Activated CD8-positive, alpha-beta T cell treated with anti-CD3 and anti-CD28 coated beads for 36 hours (primary cell): ENCODE measurements at regions not wholly inside any gene's neighbourhood (a gene's known extent, or its start where the extent isn't known, plus 50 kb on each side); places are given as distances from the start of the nearest gene placed in this dataset.
A peak's percentile ranks its signal among the peaks of the same experiment; 100 is the strongest.

Source experiments
- ATAC-seq: fragments of 200-7000 bp; cut with Tn5 transposase; one replicate; pipeline ENCODE4 v1.10.0; 2021; ENCODE audit warnings: mild to moderate bottlenecking, moderate library complexity
- CTCF ChIA-PET: fragments of 350-600 bp; sonication (Branson Sonifier 250); formaldehyde crosslinking; loops from one replicate; lab custom pipeline; 2021; ENCODE audit warnings: antibody characterized with exemption; lab: Charles Lee
- POLR2A ChIA-PET: fragments of 350-600 bp; sonication (Branson Sonifier 250); formaldehyde crosslinking; loops from one replicate; lab custom pipeline; 2021; ENCODE audit warnings: antibody characterized with exemption; lab: Charles Lee
- DNase-seq: peaks from one replicate; pipeline ENCODE4 v3.0.0-alpha.2; 2020
- H3K27ac Mint-ChIP-seq: one replicate; pipeline ENCODE4 v1.8.0; 2021; ENCODE audit warnings: mild to moderate bottlenecking, mixed read lengths
- H3K27me3 Mint-ChIP-seq: one replicate; pipeline ENCODE4 v1.8.0; 2021; ENCODE audit warnings: mixed read lengths
- H3K36me3 Mint-ChIP-seq: one replicate; pipeline ENCODE4 v1.8.0; 2021; ENCODE audit warnings: low read depth, mixed read lengths
- H3K4me1 Mint-ChIP-seq: one replicate; pipeline ENCODE4 v1.8.0; 2021; ENCODE audit warnings: low read depth, mixed read lengths
- H3K4me3 Mint-ChIP-seq: one replicate; pipeline ENCODE4 v1.8.0; 2021; ENCODE audit warnings: mild to moderate bottlenecking, moderate library complexity, mixed read lengths
- H3K9me3 Mint-ChIP-seq: one replicate; pipeline ENCODE4 v1.8.0; 2021; ENCODE audit warnings: mixed read lengths
- intact Hi-C: fragments of 100-400 bp; cut with micrococcal nuclease; formaldehyde crosslinking; loops from one replicate; pipeline ENCODE4 v1.10.0; 2022
- TF ChIP-seq, protein P1 (sequence below): fragments of 200-600 bp; IDR thresholded peaks from one replicate; pipeline ENCODE4 v1.8.0; 2022; ENCODE audit warnings: antibody characterized with exemption, mild to moderate bottlenecking

DNA sequence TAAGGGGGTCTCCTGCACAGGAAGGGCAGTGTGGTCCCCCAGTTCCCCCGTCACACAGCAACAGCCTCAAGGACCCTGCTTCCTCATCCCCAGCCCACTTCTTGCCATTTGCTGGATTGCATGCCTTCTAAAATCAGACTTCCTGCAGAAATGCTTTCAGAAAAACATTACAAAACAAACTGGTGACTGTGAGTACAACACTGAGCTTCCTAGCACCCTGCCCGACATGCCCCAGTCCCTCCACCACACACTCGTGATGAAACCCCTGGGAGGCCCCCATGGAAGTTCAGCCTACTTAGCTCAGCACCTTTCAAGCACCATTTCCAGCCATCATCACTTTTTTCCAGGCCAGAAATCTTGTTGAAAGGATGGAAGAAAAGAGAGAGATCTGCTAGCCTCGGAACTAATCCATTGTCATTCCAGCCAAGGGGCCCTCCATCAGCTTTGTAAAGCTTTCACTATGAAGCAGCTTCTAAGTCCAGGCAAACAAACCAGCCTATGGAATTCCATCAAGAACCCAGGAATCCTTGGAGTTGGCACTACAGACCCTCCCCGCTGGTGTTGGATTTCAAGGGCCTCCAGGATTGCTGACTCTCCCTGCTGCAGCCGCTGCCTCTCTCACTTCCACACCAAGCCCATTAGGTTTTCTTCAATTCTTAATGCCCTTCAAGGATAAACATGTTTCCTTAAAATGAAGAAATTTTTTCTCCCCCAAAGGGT, 114.6 kb downstream of the C5orf15 start:
- intact Hi-C loops = no loop called here
- no peak overlapping the region for H3K27ac Mint-ChIP-seq
- ChIA-PET CTCF (interaction anchor here (1.4 kb wide), 1 partner anchor 16 kb away, joined by 3 read pairs; no protein-coding TSS in a partner anchor), POLR2A (no interaction called here)
- H3K9me3 Mint-ChIP-seq = no peaks in the 10 kb centered on the region
- peaks cover 1% of the 10 kb centered on the region for H3K4me1 Mint-ChIP-seq
- no peak for ATAC-seq
- peaks cover 2% of the 10 kb centered on the region for H3K27me3 Mint-ChIP-seq
- no peak for DNase-seq
- no peak overlapping the region for H3K4me3 Mint-ChIP-seq
- TF ChIP-seq, protein P1, sequence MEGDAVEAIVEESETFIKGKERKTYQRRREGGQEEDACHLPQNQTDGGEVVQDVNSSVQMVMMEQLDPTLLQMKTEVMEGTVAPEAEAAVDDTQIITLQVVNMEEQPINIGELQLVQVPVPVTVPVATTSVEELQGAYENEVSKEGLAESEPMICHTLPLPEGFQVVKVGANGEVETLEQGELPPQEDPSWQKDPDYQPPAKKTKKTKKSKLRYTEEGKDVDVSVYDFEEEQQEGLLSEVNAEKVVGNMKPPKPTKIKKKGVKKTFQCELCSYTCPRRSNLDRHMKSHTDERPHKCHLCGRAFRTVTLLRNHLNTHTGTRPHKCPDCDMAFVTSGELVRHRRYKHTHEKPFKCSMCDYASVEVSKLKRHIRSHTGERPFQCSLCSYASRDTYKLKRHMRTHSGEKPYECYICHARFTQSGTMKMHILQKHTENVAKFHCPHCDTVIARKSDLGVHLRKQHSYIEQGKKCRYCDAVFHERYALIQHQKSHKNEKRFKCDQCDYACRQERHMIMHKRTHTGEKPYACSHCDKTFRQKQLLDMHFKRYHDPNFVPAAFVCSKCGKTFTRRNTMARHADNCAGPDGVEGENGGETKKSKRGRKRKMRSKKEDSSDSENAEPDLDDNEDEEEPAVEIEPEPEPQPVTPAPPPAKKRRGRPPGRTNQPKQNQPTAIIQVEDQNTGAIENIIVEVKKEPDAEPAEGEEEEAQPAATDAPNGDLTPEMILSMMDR = no peak
- no peaks in the 10 kb centered on the region for H3K36me3 Mint-ChIP-seq

DNA sequence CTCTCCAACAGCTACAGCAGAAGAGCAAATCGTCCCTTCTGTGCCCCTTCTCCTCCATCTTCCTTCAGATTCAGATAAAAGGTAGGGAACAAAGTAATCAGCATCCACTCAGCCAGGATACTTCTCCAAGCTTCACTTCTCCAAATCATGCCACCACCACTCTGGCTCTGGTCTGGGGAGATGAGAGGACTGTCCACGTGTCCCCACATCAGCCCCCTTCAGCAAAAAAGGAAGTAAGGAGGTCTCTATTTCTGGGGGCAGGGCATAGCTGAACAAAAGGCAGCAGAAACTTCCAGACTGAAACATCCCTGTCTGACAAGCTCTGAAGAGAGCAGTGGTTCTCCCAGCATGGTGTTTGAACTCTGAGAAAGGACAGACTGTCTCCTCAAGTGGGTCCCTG, 116.9 kb downstream of the C5orf15 start:
- no peak overlapping the region for H3K4me3 Mint-ChIP-seq
- TF ChIP-seq, protein P1 = no peak
- H3K4me1 Mint-ChIP-seq = peaks cover 11% of the 10 kb centered on the region
- H3K36me3 Mint-ChIP-seq = no peaks in the 10 kb centered on the region
- H3K27ac Mint-ChIP-seq = no peak overlapping the region
- no peaks in the 10 kb centered on the region for H3K9me3 Mint-ChIP-seq
- ATAC-seq (no peak), DNase-seq (no peak)
- ChIA-PET CTCF (interaction anchor here (1.3 to 5.2 kb wide), 2 partner anchors 18 to 30 kb away, joined by 3 to 26 read pairs; no protein-coding TSS in a partner anchor), POLR2A (no interaction called here)
- intact Hi-C loops = no loop called here
- H3K27me3 Mint-ChIP-seq = peaks cover 4% of the 10 kb centered on the region

DNA sequence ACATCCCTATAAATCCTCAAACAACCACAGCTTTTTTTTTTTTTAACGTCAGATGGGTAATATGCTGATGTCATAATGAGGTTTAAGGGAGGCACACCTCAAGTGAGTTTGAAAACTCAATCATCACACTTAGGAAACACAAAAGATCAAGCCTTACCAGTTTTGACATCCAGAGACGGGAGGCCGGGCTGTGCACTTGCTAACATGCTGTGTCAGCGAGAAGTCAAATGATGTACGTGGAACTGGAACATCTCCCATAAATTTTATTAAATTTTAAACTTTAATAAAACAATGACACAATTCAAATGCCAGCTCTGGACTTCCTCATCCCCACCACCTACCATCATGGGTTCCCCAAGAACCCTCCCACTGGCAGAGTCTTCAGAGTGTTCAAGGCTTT, 117.6 kb downstream of the C5orf15 start:
- ATAC-seq (no peak), DNase-seq (no peak)
- TF ChIP-seq, protein P1 = no peak
- ChIA-PET POLR2A (no interaction called here), CTCF (interaction anchor here (1.3 to 5.2 kb wide), 2 partner anchors 19 to 29 kb away, joined by 3 to 26 read pairs; no protein-coding TSS in a partner anchor)
- Mint-ChIP-seq H3K27ac (no peak overlapping the region), H3K9me3 (no peaks in the 10 kb centered on the region), H3K4me3 (no peak overlapping the region), H3K4me1 (peaks cover 11% of the 10 kb centered on the region), H3K27me3 (peaks cover 4% of the 10 kb centered on the region), H3K36me3 (no peaks in the 10 kb centered on the region)
- intact Hi-C loops = no loop called here

DNA sequence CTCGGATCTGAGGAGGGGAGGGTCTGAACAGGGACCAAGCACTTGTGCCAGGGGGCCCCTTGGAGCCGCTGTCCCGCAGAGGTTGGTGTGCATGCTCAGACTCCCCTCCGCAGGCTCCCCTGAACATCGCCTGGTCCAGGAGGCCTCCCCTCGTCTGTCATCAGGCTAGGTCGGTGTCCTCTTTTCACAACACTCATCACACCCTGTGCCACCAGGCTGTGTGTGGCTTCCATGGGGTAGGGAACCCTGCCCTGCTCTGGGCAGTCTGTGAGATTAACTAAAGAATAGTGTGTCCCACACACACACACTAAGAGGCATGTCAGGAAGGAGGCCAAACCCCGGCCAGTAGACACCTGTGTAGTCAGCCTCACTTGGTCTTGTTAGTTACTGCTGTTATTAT, 119.3 kb downstream of the C5orf15 start:
- H3K27me3 Mint-ChIP-seq = peaks cover 4% of the 10 kb centered on the region
- intact Hi-C loops = no loop called here
- no peaks in the 10 kb centered on the region for H3K9me3 Mint-ChIP-seq
- H3K36me3 Mint-ChIP-seq = no peaks in the 10 kb centered on the region
- ATAC-seq (no peak), DNase-seq (no peak)
- TF ChIP-seq, protein P1 = no peak
- ChIA-PET CTCF (interaction anchor here (5.2 kb wide), 1 partner anchor 21 kb away, joined by 26 read pairs; no protein-coding TSS in a partner anchor), POLR2A (no interaction called here)
- no peak overlapping the region for H3K27ac Mint-ChIP-seq
- H3K4me1 Mint-ChIP-seq = peaks cover 11% of the 10 kb centered on the region
- H3K4me3 Mint-ChIP-seq = no peak overlapping the region

DNA sequence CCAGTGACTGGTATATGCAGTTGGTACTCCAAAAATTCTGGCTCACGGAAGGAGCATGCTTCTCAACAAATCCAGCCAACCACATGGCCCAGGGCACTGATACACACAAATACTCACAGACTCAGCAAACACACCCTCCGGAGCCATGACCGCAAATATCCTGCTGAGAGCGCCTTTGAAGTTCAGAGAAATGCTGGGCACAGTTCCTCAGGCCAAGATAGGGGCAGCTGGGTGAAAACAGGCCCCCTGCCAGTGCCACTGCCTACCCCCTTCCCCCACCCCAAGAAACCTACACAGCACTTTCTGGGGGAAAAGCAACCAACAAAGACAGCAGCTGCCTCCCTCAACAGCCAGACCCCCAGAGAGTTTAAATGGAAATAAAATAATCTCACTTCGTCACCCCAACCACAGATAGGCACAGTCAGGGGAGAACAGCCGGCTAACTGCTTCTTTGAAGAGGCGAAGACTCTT, 120.0 kb downstream of the C5orf15 start:
- Mint-ChIP-seq H3K27me3 (peaks cover 4% of the 10 kb centered on the region), H3K36me3 (no peaks in the 10 kb centered on the region), H3K4me1 (peaks cover 11% of the 10 kb centered on the region), H3K9me3 (no peaks in the 10 kb centered on the region), H3K27ac (peak overlapping the region; percentile 60), H3K4me3 (no peak overlapping the region)
- TF ChIP-seq, protein P1 = no peak
- intact Hi-C loops = no loop called here
- ChIA-PET POLR2A (no interaction called here), CTCF (interaction anchor here (5.2 kb wide), 1 partner anchor 21 kb away, joined by 26 read pairs; no protein-coding TSS in a partner anchor)
- DNase-seq = peak; percentile 27
- ATAC-seq = peak; percentile 39
